Thyroid gland (tissue), 4 donors: ENCODE measurements at regions not wholly inside any gene's neighbourhood (a gene's known extent, or its start where the extent isn't known, plus 50 kb on each side); places are given as distances from the start of the nearest gene placed in this dataset.

Source experiments
- POLR2A ChIP-seq, 2 donors: fragments of 450-650 bp; IDR thresholded peaks; one replicate each; pipeline ENCODE4 v1.6.1; 2017; ENCODE audit warnings: antibody characterized with exemption in 2 of 2, mild to moderate bottlenecking in 2 of 2, moderate library complexity in 1 of 2
- TF ChIP-seq, protein P1 (sequence below), 6 experiments: fragments of 200-600 bp in 3 of 6; fragments of 450-650 bp in 3 of 6; sonication (generic) in 3 of 6; IDR thresholded peaks; one replicate each; pipeline ENCODE4 v1.5.1; 2016 to 2019; ENCODE audit warnings: antibody characterized with exemption in 6 of 6, mild to moderate bottlenecking in 2 of 6, inconsistent platforms in 1 of 6, moderate library complexity in 1 of 6

DNA sequence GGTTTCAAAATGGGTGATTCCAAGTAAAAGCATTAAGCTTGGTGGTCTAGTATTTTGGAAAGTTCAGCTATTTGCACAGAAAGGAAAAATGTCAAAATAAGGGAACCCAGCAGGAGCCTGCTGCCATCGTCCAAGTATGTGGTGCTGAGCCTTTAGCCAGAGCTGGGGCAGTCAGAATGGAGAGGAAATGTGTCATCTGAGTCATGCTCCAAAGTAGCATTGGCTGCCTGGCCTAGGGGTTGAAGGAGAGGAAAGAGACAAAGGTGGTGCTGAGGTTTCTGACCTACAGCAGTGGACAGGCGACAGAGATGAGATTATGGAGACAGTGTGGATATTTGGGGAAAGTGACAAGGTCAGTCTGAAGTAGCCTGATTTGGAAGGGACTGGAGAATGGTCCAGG lies 103.9 kb downstream of the PLCE1 start:
- no peak for TF ChIP-seq POLR2A (IDR thresholded peaks at IDR 0.05)
- TF ChIP-seq, protein P1, sequence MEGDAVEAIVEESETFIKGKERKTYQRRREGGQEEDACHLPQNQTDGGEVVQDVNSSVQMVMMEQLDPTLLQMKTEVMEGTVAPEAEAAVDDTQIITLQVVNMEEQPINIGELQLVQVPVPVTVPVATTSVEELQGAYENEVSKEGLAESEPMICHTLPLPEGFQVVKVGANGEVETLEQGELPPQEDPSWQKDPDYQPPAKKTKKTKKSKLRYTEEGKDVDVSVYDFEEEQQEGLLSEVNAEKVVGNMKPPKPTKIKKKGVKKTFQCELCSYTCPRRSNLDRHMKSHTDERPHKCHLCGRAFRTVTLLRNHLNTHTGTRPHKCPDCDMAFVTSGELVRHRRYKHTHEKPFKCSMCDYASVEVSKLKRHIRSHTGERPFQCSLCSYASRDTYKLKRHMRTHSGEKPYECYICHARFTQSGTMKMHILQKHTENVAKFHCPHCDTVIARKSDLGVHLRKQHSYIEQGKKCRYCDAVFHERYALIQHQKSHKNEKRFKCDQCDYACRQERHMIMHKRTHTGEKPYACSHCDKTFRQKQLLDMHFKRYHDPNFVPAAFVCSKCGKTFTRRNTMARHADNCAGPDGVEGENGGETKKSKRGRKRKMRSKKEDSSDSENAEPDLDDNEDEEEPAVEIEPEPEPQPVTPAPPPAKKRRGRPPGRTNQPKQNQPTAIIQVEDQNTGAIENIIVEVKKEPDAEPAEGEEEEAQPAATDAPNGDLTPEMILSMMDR (IDR thresholded peaks at IDR 0.05), result no peak
